ENCODE measurements at regions not wholly inside any gene's neighbourhood (a gene's known extent, or its start where the extent isn't known, plus 50 kb on each side); places are given as distances from the start of the nearest gene placed in this dataset.

DNA sequence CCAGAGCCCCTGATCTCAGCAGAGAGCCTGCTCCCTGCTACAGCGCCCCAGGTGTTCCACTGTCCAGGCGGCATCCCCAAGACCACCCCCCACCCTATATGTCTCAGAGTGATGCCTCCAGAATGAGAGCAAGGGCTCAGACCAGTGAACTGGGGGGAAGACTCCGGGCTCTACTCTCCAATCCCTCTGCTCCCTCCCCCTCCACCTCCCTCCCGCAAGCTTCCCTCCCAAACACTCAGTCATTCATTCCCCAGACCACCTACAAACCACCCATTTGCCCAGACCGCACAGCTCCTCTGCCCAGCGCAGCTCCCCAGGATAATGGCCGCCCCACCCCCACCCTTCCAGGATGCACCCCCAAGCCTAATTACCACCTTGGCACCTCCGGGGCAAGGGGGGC is 59.4 kb upstream of the TAC4 start:
- Histone ChIP-seq H3K4me2 (ENCODE audit: low read depth, low read length) (no peak overlapping the region), H3K27ac (ENCODE audit: low read length) (no peak overlapping the region), H3K9ac (ENCODE audit: low read length) (no peak overlapping the region), H3K27me3 (replicated peaks; ENCODE audit: insufficient read depth, low read length) (peaks cover 98% of the 10 kb centered on the region), H2AFZ (ENCODE audit: low read length) (no peak overlapping the region), H3K9me2 (replicated peaks; ENCODE audit: insufficient read depth, low read length) (no peaks in the 10 kb centered on the region), H3F3A (ENCODE audit: insufficient read depth, low read length) (no peaks in the 10 kb centered on the region), H3K36me3 (replicated peaks; ENCODE audit: insufficient read depth, low read length) (no peaks in the 10 kb centered on the region), H3K4me1 (ENCODE audit: low read length) (no peaks in the 10 kb centered on the region), H3K79me2 (ENCODE audit: low read length) (no peaks in the 10 kb centered on the region), H4K20me1 (ENCODE audit: insufficient read depth, low read length) (no peaks in the 10 kb centered on the region), H3K9me3 (replicated peaks; ENCODE audit: insufficient read depth, low read length) (no peaks in the 10 kb centered on the region), H3K4me3 (ENCODE audit: low read length) (no peak overlapping the region)
- TF ChIP-seq EZH2 (optimal IDR thresholded peaks at IDR 0.05; ENCODE audit: low read depth, low read length): no peak
- TF ChIP-seq EZH2phosphoT487 (IDR thresholded peaks at IDR 0.05; ENCODE audit: low read length): no peak
- TF ChIP-seq CTCF (IDR thresholded peaks at IDR 0.05; ENCODE audit: low read length): no peak
- no peak for DNase-seq

- Histone ChIP-seq H3K4me2 (ENCODE audit: low read depth, low read length) (no peak overlapping the region), H3K27me3 (replicated peaks; ENCODE audit: insufficient read depth, low read length) (peaks cover 98% of the 10 kb centered on the region), H3K36me3 (replicated peaks; ENCODE audit: insufficient read depth, low read length) (no peaks in the 10 kb centered on the region), H3F3A (ENCODE audit: insufficient read depth, low read length) (no peaks in the 10 kb centered on the region), H4K20me1 (ENCODE audit: insufficient read depth, low read length) (no peaks in the 10 kb centered on the region), H3K4me3 (ENCODE audit: low read length) (no peak overlapping the region), H3K27ac (ENCODE audit: low read length) (no peak overlapping the region), H2AFZ (ENCODE audit: low read length) (no peak overlapping the region), H3K9me2 (replicated peaks; ENCODE audit: insufficient read depth, low read length) (no peaks in the 10 kb centered on the region), H3K9ac (ENCODE audit: low read length) (no peak overlapping the region), H3K4me1 (ENCODE audit: low read length) (no peaks in the 10 kb centered on the region), H3K79me2 (ENCODE audit: low read length) (no peaks in the 10 kb centered on the region), H3K9me3 (replicated peaks; ENCODE audit: insufficient read depth, low read length) (no peaks in the 10 kb centered on the region)
- no peak for DNase-seq
- no peak for TF ChIP-seq EZH2 (optimal IDR thresholded peaks at IDR 0.05; ENCODE audit: low read depth, low read length)
- TF ChIP-seq CTCF (IDR thresholded peaks at IDR 0.05; ENCODE audit: low read length): no peak
- TF ChIP-seq EZH2phosphoT487 (IDR thresholded peaks at IDR 0.05; ENCODE audit: low read length): no peak
These were observed 59.9 kb upstream of the DLX4 start for GRCh38 chr17:49908782-49909714.

DNA sequence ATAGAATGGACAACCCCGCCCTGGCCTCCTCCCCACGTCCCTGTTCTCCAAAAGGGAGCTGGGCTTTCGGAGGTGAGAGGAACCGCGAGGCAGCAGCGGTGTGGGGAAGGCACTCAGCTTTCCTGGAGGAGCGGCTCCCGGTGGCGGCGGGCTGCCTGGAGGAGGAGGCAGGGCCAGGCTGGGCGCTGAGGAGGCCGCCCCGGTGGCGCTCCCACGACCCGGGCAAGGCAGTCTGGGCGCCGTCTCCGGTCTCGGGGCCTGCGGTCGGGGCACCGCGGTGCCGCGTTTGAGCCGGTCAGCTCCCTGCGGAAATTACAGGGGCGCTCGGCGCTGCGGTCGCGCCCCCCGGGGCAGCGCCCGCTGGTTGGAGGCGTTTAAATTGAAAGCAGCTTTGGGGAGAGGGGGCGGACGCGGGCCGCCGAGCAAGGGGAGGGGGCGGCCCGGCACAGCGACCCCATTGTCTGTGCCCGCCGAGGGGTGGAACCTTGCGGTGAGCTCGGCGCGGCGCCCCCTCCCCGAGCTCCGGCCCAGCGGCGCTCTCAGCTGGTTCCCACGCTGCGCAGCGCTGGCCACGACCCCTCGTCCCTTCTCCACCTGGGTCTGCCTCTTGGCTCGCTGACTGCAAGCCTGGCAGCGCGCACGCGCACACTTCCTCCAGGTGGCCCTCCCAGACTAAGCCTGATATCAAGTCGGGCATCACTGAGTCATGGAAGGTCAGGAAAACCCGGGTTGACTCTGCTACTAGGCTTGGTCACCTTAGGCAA is 58.7 kb upstream of the DLX4 start:
- no peak overlapping the region for H3K9ac ChIP-seq (ENCODE audit: low read length)
- H3K27me3 ChIP-seq (replicated peaks; ENCODE audit: insufficient read depth, low read length): peaks cover 98% of the 10 kb centered on the region
- H4K20me1 ChIP-seq (ENCODE audit: insufficient read depth, low read length): no peaks in the 10 kb centered on the region
- H3K27ac ChIP-seq (ENCODE audit: low read length): no peak overlapping the region
- no peaks in the 10 kb centered on the region for H3K9me3 ChIP-seq (replicated peaks; ENCODE audit: insufficient read depth, low read length)
- no peak overlapping the region for H3K4me3 ChIP-seq (ENCODE audit: low read length)
- no peak for DNase-seq
- no peaks in the 10 kb centered on the region for H3K36me3 ChIP-seq (replicated peaks; ENCODE audit: insufficient read depth, low read length)
- H3K4me1 ChIP-seq (ENCODE audit: low read length): no peaks in the 10 kb centered on the region
- H2AFZ ChIP-seq (ENCODE audit: low read length): no peak overlapping the region
- H3K79me2 ChIP-seq (ENCODE audit: low read length): no peaks in the 10 kb centered on the region
- H3K9me2 ChIP-seq (replicated peaks; ENCODE audit: insufficient read depth, low read length): no peaks in the 10 kb centered on the region
- no peak overlapping the region; the same call in 1 of the 2 replicates for H3K4me2 ChIP-seq (ENCODE audit: low read depth, low read length)
- H3F3A ChIP-seq (ENCODE audit: insufficient read depth, low read length): no peaks in the 10 kb centered on the region
- no peak for TF ChIP-seq CTCF (IDR thresholded peaks at IDR 0.05; ENCODE audit: low read length)
- TF ChIP-seq EZH2 (optimal IDR thresholded peaks at IDR 0.05; ENCODE audit: low read depth, low read length): no peak
- TF ChIP-seq EZH2phosphoT487 (IDR thresholded peaks at IDR 0.05; ENCODE audit: low read length): peak; percentile 20; the same call in 1 of the 2 replicates

Data from MM.1S (cell line).